Cardiac fibroblast (primary cell): ENCODE measurements at regions not wholly inside any gene's neighbourhood (a gene's known extent, or its start where the extent isn't known, plus 50 kb on each side); places are given as distances from the start of the nearest gene placed in this dataset.

ENCODE experiments used
- DNase-seq, 2 donors: peaks; one replicate each; pipeline versions ENCODE4 v3.0.0 to v3.0.0-alpha.2; 2010; ENCODE audit warnings: low read depth in 2 of 2
- H3K4me3 ChIP-seq, 2 donors: replicated peaks in 1 of 2; 1 replicate in 1 of 2; 2 replicates in 1 of 2; pipeline ENCODE4 v1.5.1; 2011; ENCODE audit warnings: low read depth in 2 of 2, low read length in 2 of 2, mild to moderate bottlenecking in 2 of 2, moderate library complexity in 1 of 2
- TF ChIP-seq, protein P1 (sequence below): IDR thresholded peaks from one replicate; pipeline ENCODE4 v1.5.1; 2011; ENCODE audit warnings: low read depth, mild to moderate bottlenecking, low read length, inconsistent platforms

DNA sequence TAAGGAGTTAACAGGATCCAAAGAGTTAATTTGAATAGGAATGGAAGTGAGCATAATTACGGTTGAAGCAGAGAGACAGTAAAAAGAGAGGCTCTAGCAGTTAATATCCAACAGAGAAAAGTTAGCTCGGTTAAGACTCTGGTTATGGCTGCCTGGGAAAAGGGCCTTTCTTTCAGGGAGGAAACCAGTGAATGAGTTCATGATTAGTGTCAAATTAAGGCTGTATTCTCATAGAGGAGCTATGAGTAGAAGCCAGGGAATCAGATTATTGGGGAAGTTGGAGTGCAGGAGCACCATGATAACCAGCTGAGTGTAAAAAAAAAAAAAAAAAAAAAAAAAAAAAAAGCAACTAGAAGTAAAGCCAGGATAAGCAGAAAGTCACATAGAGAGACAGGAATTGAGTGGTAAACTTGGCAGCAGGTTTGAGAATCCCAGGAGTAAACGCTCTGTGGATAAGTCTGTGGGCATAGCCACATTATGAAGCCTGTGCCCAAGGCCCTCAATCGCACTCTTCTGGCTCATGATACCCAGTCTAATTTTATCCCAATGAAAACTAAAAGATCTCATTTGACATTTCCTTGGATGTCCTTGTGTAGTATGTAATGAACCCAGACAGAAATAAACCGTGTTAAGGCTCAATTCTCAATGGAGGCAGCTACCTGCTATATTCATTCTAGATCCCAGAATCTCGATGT lies 372.6 kb upstream of the MPDZ start:
- TF ChIP-seq, protein P1, sequence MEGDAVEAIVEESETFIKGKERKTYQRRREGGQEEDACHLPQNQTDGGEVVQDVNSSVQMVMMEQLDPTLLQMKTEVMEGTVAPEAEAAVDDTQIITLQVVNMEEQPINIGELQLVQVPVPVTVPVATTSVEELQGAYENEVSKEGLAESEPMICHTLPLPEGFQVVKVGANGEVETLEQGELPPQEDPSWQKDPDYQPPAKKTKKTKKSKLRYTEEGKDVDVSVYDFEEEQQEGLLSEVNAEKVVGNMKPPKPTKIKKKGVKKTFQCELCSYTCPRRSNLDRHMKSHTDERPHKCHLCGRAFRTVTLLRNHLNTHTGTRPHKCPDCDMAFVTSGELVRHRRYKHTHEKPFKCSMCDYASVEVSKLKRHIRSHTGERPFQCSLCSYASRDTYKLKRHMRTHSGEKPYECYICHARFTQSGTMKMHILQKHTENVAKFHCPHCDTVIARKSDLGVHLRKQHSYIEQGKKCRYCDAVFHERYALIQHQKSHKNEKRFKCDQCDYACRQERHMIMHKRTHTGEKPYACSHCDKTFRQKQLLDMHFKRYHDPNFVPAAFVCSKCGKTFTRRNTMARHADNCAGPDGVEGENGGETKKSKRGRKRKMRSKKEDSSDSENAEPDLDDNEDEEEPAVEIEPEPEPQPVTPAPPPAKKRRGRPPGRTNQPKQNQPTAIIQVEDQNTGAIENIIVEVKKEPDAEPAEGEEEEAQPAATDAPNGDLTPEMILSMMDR, result no peak
- no peak overlapping the region for H3K4me3 ChIP-seq
- DNase-seq, result no peak

DNA sequence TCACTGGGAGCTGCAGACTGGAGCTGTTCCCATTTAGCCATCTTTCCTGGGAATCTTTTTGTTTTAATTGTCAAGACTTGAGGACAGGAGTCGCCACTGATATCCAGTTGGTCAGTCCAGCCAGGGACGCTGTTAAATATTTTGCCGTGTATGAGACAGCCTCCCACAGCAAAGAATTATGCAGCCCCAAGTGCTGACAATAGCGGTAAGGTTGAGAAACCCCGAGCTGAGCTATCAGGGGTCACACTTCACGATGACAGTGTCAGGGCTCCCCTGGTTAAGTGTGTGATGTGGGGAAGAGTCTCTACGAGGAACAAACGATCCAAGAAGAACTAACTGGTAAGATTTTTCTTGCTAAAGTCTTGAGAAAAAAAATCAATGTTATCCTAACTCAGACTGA lies 372.0 kb upstream of the MPDZ start:
- TF ChIP-seq, protein P1, result no peak
- DNase-seq, result no peak
- no peak overlapping the region for H3K4me3 ChIP-seq

DNA sequence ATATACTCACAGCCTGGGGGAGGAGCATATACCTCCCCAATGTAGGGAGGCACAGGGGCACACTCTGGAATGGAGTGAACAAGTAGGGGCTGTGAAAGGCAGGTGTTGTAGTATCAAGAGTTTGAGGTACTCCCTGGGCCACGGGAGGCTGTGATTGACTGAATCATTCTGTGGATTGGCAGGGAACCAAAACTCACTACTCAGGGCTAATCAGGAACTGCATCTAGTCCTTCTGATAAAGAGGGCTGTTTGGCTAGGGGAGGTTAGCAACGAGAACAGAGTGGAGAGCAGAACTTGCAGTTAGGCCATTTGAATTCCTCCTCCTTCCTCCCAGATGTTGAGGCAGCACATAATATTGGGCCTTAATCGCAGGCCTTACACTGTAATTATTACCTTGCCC lies 369.2 kb upstream of the MPDZ start:
- TF ChIP-seq, protein P1, result no peak
- H3K4me3 ChIP-seq, result no peak overlapping the region
- DNase-seq, result no peak

DNA sequence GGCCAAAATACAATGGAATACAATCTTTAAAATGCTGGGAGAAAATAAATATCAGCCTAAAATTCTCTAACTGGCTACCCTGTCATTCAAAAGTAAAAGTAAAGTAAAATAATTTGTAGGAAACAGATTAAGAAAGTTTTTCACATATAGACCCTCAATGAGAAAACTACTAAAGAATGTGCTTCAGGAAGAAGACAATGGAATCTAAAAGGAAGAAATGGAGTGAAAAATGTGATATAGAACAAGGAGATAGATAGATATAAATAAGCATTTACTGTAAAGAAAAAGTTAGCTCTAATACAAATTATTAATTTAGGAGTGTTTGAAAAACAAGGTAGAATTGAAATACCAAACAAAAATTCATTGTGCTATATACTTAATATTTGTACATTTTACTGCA lies 368.6 kb upstream of the MPDZ start:
- no peak for DNase-seq
- no peak overlapping the region for H3K4me3 ChIP-seq
- TF ChIP-seq, protein P1, result no peak

DNA sequence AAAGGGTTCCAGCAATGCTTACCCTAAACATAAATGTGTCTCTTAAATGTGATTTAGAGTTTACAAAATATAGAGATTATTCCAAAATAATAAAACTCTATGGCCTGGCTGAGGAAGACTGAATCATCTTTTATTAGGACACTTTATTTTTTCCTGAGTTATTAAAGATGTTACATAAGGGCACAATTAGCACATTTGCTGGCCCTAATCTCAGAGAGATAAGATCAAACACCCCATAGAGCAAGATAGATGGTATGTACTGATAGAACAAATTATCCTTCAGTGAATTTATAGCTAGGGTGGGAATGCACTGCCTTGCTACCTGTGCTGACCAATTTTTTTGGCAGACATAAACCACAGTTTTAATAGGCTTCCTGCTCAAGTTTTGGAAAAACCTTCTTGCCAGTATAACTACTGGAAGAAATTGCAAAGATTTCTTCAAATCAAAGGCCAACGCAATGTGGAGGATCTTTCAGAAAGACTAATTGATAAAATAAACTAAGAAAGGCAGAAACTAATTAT lies 367.1 kb upstream of the MPDZ start:
- TF ChIP-seq, protein P1, result no peak
- DNase-seq, result no peak
- no peak overlapping the region for H3K4me3 ChIP-seq

DNA sequence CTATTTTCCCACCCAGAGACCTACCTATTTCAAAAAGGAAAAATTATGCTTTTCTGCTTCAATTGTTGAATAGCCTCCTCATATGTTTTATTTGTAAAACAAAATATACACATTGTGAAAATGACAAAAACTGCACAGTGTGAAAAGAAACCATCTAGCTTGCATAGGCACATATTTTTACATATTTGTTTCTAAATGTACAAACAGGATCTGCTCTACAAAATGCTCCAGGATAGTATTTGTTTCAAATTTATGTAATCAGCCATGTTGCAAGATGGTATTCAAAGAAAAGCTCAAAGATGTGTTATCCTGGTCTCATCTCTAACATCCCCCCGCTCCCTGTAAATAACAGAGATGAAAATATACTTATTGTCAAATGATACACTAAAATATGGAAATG lies 366.1 kb upstream of the MPDZ start:
- TF ChIP-seq, protein P1, result no peak
- DNase-seq, result no peak
- H3K4me3 ChIP-seq, result no peak overlapping the region

DNA sequence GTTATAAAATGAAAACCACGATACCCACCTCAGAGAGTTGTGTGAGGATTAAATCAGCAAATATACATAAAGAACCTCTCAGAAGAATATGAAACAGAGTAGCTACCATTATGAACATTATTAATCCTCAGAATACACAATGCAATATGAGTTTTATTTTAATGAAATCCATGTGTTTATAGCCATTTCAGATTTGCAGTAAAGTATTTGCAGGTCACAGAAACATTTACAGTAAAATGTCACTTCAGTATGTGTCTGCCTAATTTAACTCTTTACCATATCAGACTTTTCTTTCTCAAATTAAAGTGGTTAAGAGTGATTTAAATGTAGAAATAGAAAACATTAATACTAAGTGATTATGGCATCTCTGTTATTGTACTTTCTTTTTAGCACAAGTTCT lies 365.2 kb upstream of the MPDZ start:
- H3K4me3 ChIP-seq, result no peak overlapping the region
- DNase-seq, result no peak
- TF ChIP-seq, protein P1, result no peak
